Activated CD8-positive, alpha-beta T cell treated with anti-CD3 and anti-CD28 coated beads for 36 hours (primary cell): ENCODE measurements at regions not wholly inside any gene's neighbourhood (a gene's known extent, or its start where the extent isn't known, plus 50 kb on each side); places are given as distances from the start of the nearest gene placed in this dataset.

ENCODE experiments used
- ATAC-seq: fragments of 200-7000 bp; cut with Tn5 transposase; one replicate; pipeline ENCODE4 v1.10.0; 2021; ENCODE audit warnings: mild to moderate bottlenecking, moderate library complexity
- CTCF ChIA-PET: fragments of 350-600 bp; sonication (Branson Sonifier 250); formaldehyde crosslinking; loops from one replicate; lab custom pipeline; 2021; ENCODE audit warnings: antibody characterized with exemption; lab: Charles Lee
- POLR2A ChIA-PET: fragments of 350-600 bp; sonication (Branson Sonifier 250); formaldehyde crosslinking; loops from one replicate; lab custom pipeline; 2021; ENCODE audit warnings: antibody characterized with exemption; lab: Charles Lee
- DNase-seq: peaks from one replicate; pipeline ENCODE4 v3.0.0-alpha.2; 2020
- H3K27ac Mint-ChIP-seq: one replicate; pipeline ENCODE4 v1.8.0; 2021; ENCODE audit warnings: mild to moderate bottlenecking, mixed read lengths
- H3K27me3 Mint-ChIP-seq: one replicate; pipeline ENCODE4 v1.8.0; 2021; ENCODE audit warnings: mixed read lengths
- H3K36me3 Mint-ChIP-seq: one replicate; pipeline ENCODE4 v1.8.0; 2021; ENCODE audit warnings: low read depth, mixed read lengths
- H3K4me1 Mint-ChIP-seq: one replicate; pipeline ENCODE4 v1.8.0; 2021; ENCODE audit warnings: low read depth, mixed read lengths
- H3K4me3 Mint-ChIP-seq: one replicate; pipeline ENCODE4 v1.8.0; 2021; ENCODE audit warnings: mild to moderate bottlenecking, moderate library complexity, mixed read lengths
- H3K9me3 Mint-ChIP-seq: one replicate; pipeline ENCODE4 v1.8.0; 2021; ENCODE audit warnings: mixed read lengths
- intact Hi-C: fragments of 100-400 bp; cut with micrococcal nuclease; formaldehyde crosslinking; loops from one replicate; pipeline ENCODE4 v1.10.0; 2022
- TF ChIP-seq, protein P1 (sequence below): fragments of 200-600 bp; IDR thresholded peaks from one replicate; pipeline ENCODE4 v1.8.0; 2022; ENCODE audit warnings: antibody characterized with exemption, mild to moderate bottlenecking

- DNase-seq (no peak), ATAC-seq (no peak)
- Mint-ChIP-seq H3K4me3 (no peak overlapping the region), H3K4me1 (no peaks in the 10 kb centered on the region), H3K27me3 (peaks cover 11% of the 10 kb centered on the region), H3K9me3 (peaks cover 8% of the 10 kb centered on the region), H3K27ac (no peak overlapping the region), H3K36me3 (no peaks in the 10 kb centered on the region)
- TF ChIP-seq, protein P1, sequence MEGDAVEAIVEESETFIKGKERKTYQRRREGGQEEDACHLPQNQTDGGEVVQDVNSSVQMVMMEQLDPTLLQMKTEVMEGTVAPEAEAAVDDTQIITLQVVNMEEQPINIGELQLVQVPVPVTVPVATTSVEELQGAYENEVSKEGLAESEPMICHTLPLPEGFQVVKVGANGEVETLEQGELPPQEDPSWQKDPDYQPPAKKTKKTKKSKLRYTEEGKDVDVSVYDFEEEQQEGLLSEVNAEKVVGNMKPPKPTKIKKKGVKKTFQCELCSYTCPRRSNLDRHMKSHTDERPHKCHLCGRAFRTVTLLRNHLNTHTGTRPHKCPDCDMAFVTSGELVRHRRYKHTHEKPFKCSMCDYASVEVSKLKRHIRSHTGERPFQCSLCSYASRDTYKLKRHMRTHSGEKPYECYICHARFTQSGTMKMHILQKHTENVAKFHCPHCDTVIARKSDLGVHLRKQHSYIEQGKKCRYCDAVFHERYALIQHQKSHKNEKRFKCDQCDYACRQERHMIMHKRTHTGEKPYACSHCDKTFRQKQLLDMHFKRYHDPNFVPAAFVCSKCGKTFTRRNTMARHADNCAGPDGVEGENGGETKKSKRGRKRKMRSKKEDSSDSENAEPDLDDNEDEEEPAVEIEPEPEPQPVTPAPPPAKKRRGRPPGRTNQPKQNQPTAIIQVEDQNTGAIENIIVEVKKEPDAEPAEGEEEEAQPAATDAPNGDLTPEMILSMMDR = no peak
- ChIA-PET CTCF (interaction anchor here (1.1 kb wide), 1 partner anchor 240 kb away, joined by 3 read pairs; no protein-coding TSS in a partner anchor), POLR2A (interaction anchor here (0.6 kb wide), 1 partner anchor 67 kb away, joined by 3 read pairs; no protein-coding TSS in a partner anchor)
- intact Hi-C loops = no loop called here
These were observed 50.8 kb upstream of the PIWIL1 start for GRCh38 chr12:130286741-130287440.
